GM12873 (cell line): ENCODE measurements at regions not wholly inside any gene's neighbourhood (a gene's known extent, or its start where the extent isn't known, plus 50 kb on each side); places are given as distances from the start of the nearest gene placed in this dataset.

Experiments used
- CTCF ChIP-seq: IDR thresholded peaks from 2 replicates; pipeline ENCODE4 v1.5.1; 2012; ENCODE audit warnings: low read depth, mild to moderate bottlenecking, moderate library complexity, low read length, control low read depth; ENCODE audit not compliant: insufficient read depth; ENCODE audit errors: missing control alignments

DNA sequence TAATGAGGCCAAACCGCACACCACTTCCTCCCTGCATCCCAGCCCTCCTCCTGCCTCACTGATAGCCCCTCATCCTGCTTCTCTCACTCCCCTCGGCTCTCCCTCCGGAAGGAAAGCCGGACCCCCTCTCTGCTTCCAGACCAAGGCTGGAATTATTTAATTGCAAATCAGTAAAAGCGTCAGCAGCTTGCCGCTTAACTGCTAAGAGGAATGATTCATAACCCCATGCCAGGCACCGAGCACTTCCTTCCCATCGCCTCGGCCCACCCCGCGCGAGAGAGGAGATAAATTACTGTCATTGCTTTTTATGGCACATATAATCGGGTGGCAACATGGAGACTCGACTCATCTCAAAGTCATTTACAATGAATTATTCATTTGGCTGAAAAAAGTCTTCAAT, 77.3 kb downstream of the UBIAD1 start:
- TF ChIP-seq CTCF = no peak

GRCh38 chr1:11352058-11352715, 79.2 kb downstream of the UBIAD1 start:
- TF ChIP-seq CTCF = no peak

DNA sequence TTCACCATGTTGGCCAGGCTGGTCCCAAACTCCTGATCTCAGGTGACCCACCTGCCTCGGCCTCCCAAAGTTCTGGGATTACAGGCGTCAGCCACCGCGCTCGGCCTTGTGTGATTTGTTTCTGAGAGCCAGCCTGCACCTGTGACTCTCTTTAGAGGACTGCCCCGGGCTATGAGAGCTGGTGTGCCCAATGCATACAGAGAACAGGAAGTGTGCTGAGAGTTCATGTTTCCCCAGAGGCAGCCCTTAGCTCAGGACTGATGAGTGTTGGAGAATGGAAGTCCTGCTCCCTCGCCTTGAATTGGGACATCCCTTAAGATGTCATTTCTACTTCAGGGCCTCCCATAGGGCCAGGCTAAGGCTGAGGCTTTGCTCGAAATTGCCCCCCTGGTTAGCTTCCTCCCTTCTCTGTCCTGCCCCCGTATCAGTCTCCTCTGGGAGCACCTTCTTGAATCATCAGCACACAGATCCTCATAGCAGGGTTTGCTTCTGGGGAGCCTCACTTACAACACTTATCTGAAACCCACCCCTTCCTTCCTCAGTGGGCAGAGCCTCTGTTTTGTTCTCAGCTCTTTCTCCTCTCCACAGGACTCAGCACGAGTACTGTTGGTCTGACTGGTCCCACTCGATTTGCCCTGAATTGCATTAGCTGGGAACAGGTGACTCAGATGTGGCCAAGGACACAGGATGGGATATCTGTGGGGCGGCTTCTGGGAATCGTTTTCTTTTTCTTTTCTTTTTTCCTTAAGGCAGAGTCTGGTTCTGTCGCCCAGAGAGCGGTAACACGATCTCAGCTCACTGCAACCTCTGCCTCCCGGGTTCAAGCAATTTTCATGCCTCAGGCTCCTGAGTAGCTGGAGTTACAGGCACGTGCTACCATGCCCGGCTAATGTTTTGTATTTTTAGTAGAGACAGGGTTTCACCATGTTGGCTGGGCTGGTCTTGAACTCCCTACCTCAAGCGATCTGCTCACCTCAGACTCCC, 80.1 kb downstream of the UBIAD1 start:
- no peak for TF ChIP-seq CTCF

- no peak for TF ChIP-seq CTCF
Observed at GRCh38 chr1:11354893-11355553, 82.0 kb downstream of the UBIAD1 start.

- no peak for TF ChIP-seq CTCF
Observed at GRCh38 chr1:11355559-11356475, 82.8 kb downstream of the UBIAD1 start.

DNA sequence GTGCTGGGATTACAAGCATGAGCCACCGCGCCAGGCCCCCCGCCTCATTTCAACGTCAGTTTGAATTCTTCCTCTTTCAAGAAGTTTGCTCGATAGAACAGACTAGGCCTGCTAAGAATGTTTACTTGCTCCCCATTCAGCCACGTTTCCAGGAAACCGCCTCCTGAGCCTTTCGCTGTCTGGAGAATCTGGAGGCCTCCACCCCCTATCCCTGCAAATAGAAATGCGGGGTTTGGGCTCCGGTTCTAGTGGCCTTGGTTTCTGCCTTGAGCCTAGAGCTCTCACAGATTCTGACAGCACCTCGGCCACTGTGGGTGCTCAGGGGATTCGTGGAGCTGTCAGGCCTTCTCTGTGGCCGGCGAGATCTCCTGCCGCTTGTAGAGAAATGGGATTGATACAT, 84.3 kb downstream of the UBIAD1 start:
- TF ChIP-seq CTCF = no peak
